Neural progenitor cell (in vitro differentiated cells): ENCODE measurements at regions not wholly inside any gene's neighbourhood (a gene's known extent, or its start where the extent isn't known, plus 50 kb on each side); places are given as distances from the start of the nearest gene placed in this dataset.

Source experiments
- CTCF ChIP-seq: fragments of 200-600 bp; sonication (generic); IDR thresholded peaks from 2 replicates; pipeline ENCODE4 v1.5.1; 2017; ENCODE audit warnings: antibody characterized with exemption, mild to moderate bottlenecking
- EZH2 ChIP-seq: fragments of 200-600 bp; sonication (generic); IDR thresholded peaks from 2 replicates; pipeline ENCODE4 v1.6.1; 2017; ENCODE audit warnings: antibody characterized with exemption, mild to moderate bottlenecking, moderate library complexity

- TF ChIP-seq CTCF (no peak), EZH2 (no peak)
Measured at GRCh38 chr4:10761903-10762302, 77.3 kb upstream of the CLNK start.
